HL-60/S4 treated with retinoic acid at 250 ng/mL for 4 days and 3 days (cell line): ENCODE measurements at regions not wholly inside any gene's neighbourhood (a gene's known extent, or its start where the extent isn't known, plus 50 kb on each side); places are given as distances from the start of the nearest gene placed in this dataset.
"Not testable (repeated sequence)": the region's sequence is repeated elsewhere in the genome, so short reads cannot be mapped to it uniquely, and the experiment has no call there.

ENCODE experiments used
- in situ Hi-C: fragments of 300-500 bp; cut with MboI; formaldehyde crosslinking; loops from 2 replicates; pipeline ENCODE4 v1.7.0; 2022; ENCODE audit warnings: low sequenced_read_pairs

DNA sequence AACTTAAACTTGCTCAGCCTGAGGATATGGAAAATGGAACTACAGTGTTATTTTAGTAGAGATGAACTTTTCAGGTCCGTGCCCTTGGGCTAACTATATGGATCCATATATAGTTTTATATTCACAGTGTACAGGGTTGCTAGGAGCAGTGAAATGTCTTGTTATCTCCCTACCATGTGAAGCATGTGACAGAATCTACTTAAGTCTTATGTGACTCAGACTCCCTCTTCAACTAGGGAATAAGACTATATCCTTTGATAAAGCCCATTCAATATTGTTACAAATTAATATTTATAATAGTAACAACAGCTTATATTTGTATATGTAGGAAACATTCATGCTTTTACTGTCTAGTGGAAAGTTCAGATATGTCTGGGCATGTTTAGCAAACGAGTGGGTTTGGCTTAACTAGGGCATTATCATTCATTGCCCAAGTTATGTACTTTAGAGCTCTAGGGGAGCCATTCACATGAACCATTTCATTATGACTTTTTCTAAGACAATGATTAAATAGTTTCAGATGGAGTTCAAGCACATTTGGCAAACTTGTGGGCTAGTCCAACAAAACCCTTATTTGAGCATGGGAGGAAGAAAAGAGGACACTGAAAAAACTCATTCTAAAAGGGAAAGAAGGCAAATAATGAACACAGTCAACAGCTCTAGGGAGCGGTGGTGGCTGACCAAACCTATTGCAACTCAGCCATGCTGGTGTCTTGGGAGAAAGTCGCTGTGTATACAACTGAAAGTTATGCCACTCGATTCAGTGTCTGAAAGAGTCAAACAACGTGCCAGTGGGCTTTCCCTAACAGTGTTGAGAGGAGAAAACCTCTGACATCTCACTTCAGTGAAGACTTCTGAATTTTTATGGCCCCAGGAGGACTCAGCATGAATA is 305.9 kb upstream of the G2E3 start:
- in situ Hi-C loops = no loop called here

DNA sequence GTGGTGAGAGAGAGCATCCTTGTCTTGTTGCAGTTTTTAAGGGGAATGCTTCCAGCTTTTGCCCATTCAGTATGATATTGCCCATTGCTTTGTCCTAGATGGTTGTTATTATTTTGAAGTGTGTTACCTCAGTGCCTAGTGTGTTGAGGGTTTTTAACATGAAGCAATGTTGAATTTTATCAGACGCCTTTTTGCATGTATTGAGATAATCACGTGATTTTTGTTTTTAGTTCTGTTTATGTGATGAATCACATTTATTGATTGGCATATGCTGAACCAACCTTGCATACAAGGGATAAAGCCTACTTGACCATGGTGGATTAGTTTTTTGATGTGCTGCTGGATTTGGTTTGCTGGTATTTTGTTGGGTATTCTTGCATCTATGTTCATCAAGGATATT is 302.3 kb upstream of the G2E3 start:
- in situ Hi-C loops = no loop called here

DNA sequence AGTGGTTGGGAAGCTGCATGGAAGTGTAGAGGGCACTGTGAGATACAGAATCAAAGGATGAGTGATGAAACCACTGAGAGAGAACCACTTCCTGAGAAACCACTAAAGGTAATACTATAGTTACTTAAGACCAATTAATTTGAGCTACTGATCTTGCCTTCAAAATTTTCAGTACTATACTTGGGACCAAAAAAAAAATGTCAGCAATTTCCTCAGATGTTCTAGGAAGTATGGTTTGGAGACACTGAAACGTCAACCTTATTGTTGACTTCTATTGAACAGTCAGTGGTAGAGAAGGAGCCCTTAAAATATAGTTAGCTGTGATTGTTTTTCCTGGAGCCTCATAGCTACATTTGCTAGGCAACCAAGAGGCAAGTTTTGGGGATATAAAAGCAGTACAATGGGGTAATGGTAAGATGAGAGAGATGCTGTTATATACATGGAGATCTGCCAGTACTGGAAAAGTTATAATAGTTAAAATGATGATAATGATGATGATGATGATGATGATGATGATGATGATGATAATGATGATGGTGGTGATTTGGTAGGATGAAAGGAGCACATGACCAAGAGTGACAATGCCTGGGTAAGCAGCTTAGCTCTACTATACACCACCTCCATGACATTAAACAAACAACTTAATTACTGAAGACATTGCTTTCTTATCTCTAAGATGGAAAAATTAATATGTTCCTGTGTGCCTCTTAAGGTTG is 300.9 kb upstream of the G2E3 start:
- in situ Hi-C loops = no loop called here

- in situ Hi-C loops = no loop called here
Measured at GRCh38 chr14:30260833-30261607, 297.9 kb upstream of the G2E3 start.

DNA sequence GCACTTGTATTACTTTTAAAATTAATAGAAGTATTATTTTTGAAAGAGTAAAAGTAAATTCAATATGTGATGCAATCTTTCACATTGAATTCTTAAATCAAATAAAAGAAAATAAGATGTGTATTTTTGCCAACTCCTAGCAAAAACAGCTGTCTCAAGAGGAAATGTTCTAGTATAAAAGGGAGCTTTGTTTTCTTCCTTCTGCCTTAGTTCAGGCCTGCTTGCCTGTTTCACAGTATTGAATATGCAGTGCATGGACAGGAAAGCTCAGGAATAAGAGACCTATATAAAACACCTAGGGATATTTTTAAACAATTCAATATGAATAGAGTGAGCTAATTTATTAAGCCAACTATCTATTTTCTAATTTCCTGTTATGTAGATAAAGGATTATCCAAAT is 294.8 kb upstream of the G2E3 start:
- in situ Hi-C loops = no loop called here

GRCh38 chr14:30266290-30266689 is 292.7 kb upstream of the G2E3 start:
- in situ Hi-C loops = no loop called here

DNA sequence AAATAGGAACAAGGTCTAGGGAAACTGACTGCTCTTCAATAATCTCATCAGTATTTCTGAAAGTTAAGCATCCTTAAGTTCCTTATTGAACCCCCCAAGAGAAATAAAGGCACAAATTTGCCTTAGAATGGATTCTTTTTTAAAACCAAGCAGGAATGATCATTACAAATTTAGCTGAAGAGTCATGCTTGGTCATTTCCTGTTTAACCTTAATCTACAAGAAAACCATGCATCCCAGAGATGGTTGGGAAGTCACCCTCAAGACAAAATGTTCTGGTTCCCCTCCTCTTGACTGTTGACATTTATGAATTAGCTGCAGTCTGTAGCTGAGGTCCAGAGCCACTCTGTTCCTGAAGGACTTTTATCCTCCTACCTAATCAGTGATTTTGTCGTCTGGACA is 291.8 kb upstream of the G2E3 start:
- in situ Hi-C loops = no loop called here

GRCh38 chr14:30270200-30271161 is 288.5 kb upstream of the G2E3 start:
- in situ Hi-C loops = no loop called here

DNA sequence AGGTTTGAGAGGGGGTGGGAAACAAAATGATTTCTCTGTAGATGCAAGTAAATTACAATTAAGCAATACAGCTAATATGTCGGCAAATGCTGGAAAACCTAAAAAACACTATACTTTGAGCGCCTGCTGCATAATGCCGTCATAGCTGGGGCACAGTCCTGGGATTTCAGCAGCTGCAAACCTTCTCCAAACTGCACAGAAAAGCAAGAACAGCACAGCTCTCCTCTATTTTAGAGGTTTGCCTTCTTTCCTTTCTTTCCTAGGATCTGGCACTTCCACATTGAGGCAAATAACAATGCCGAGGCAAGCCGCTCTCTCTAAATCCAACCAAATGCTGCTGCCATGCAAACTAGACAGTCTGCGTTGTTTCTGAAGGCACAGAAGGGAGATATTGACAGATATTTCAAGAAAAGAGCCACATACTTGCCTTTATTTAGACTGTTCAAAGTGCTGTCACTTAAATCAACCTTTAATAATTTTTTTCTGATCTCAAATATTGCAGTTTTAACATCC is 287.1 kb upstream of the G2E3 start:
- in situ Hi-C loops = no loop called here

- in situ Hi-C loops = no loop called here
Measured at GRCh38 chr14:30272848-30273832, 285.8 kb upstream of the G2E3 start.

GRCh38 chr14:30275604-30276003 is 283.4 kb upstream of the G2E3 start:
- in situ Hi-C loops = no loop called here

DNA sequence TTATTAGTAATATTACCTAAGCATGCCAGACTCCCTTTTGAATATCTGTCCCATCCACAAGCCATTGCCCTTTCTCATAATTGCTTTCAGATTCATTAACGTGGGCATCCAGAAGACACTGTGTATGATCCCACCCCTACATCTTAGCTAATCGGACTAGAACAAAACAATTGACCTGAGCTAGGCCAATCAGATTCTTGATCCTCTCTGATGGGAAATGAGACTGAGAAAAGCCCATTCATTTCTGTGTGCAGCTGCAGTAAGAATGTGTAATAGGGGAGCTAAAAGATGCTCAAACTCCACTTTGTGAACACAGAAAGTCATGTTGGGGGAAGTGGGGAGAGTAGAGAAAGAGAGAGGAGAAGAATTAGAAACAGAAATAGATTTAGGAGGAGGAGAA is 281.7 kb upstream of the G2E3 start:
- in situ Hi-C loops = no loop called here

DNA sequence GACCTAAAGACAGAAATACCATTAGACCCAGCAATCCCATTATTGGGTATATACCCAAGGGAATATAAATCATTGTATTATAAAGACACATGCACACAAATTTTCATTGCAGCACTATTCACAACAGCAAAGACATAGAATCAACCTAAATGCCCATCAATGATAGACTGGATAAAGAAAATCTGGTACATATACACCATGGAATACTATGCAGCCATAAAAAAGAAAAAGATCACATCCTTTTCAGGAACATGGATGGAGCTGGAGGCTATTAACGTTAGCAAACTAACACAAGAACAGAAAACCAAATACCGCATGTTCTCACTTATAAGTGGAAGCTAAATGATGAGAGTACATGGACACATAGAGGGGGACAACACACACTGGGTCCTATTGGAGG is 280.1 kb upstream of the G2E3 start:
- in situ Hi-C loops = not testable (repeated sequence)

- in situ Hi-C loops = no loop called here
Measured at GRCh38 chr14:30283822-30284446, 275.0 kb upstream of the G2E3 start.

DNA sequence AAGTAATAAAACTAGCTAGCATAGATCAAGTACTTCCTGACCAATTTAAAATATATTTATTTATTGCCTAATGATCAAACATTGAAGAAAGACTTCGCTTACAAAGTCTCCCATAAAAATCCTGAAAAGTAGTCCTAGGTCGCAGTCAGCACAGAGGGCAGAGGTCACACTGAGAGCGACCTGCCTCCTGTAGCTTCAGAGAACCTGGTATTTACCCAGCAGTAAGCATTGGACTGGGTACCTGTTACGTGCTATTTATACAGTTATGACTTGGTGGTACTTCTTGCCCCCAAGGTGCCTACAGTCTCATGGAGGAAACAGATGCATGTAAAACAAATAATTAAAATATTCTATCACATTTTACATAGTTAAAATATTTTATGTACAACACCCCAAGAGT is 274.1 kb upstream of the G2E3 start:
- in situ Hi-C loops = no loop called here

GRCh38 chr14:30287579-30288445 is 271.1 kb upstream of the G2E3 start:
- in situ Hi-C loops = no loop called here

GRCh38 chr14:30290001-30290400 is 269.0 kb upstream of the G2E3 start:
- in situ Hi-C loops = no loop called here

GRCh38 chr14:30291216-30291615 is 267.7 kb upstream of the G2E3 start:
- in situ Hi-C loops = no loop called here
